Pancreas (tissue), 10 donors: ENCODE measurements at regions not wholly inside any gene's neighbourhood (a gene's known extent, or its start where the extent isn't known, plus 50 kb on each side); places are given as distances from the start of the nearest gene placed in this dataset.
"Not testable (repeated sequence)": the region's sequence is repeated elsewhere in the genome, so short reads cannot be mapped to it uniquely, and the experiment has no call there.

ENCODE experiments used
- ATAC-seq, 4 donors: fragments of 200-7000 bp; cut with Tn5 transposase; one replicate each; pipeline versions ENCODE4 v1.8.0 to v1.9.1; 2020; ENCODE audit warnings: mild to moderate bottlenecking in 4 of 4, moderate library complexity in 4 of 4
- DNase-seq, 6 donors: peaks; one replicate each; pipeline ENCODE4 v3.0.0-alpha.2; 2020
- FAIRE-seq: peaks from 2 replicates; lab custom pipeline; 2012; peaks lifted over from hg19 to GRCh38; lab: Jason Lieb, UNC
- H3K27ac ChIP-seq, 4 donors: fragments of 200-600 bp; sonication (generic); 1 replicate in 3 of 4; 2 replicates in 1 of 4; pipeline versions ENCODE4 v1.5.0 to v1.8.0; 2020
- H3K27me3 ChIP-seq, 4 donors: fragments of 200-600 bp; one replicate each; pipeline ENCODE4 v1.8.0; 2021
- H3K36me3 ChIP-seq, 3 donors: fragments of 200-600 bp; sonication (generic) in 1 of 3; one replicate each; pipeline versions ENCODE4 v1.5.0 to v1.8.0; 2020 to 2021
- H3K4me1 ChIP-seq, 3 donors: fragments of 200-600 bp; one replicate each; pipeline ENCODE4 v1.8.0; 2021
- H3K4me3 ChIP-seq, 4 donors: fragments of 200-600 bp; sonication (generic) in 2 of 4; one replicate each; pipeline versions ENCODE4 v1.5.0 to v1.8.0; 2020 to 2021
- H3K9me3 ChIP-seq, 4 donors: fragments of 200-600 bp; one replicate each; pipeline ENCODE4 v1.8.0; 2021
- WGBS, 2 donors: extraction: QIAGEN DNeasy Blood & Tissue Kit; methylation state at CpG; one replicate each; pipeline ENCODE4 v1.1.7; 2013; 5-methylcytosine and 5-hydroxymethylcytosine counted together
- intact Hi-C, 3 donors: fragments of 100-400 bp; cut with DNase I; formaldehyde crosslinking; loops; one replicate each; pipeline versions ENCODE4 v1.11.1 to v1.14.2; 2022
- TF ChIP-seq, protein P1 (sequence below), 4 donors: fragments of 200-600 bp; sonication (generic) in 3 of 4; IDR thresholded peaks; one replicate each; pipeline versions ENCODE4 v1.5.0 to v1.8.0; 2021; ENCODE audit warnings: antibody characterized with exemption in 4 of 4
- donor health status: healthy with polysubstance abuse.
- donor health status: DM: no; HTN: no; CAD: no; lungs with moderate emphysema.
- donor health status: DM: no; HTN: no; CAD: no.
- donor health status: control.
- donor health status: control.
- donor health status: Bipolar disorder and iron deficiency.
- donor health status: DM: yes; HTN: yes; CAD: no.
- donor health status: DM: no; HTN: no; CAD: no.
- donor health status: DM: no; HTN: no; CAD: no.
- donor health status: DM: yes; HTN: yes; CAD: no.

DNA sequence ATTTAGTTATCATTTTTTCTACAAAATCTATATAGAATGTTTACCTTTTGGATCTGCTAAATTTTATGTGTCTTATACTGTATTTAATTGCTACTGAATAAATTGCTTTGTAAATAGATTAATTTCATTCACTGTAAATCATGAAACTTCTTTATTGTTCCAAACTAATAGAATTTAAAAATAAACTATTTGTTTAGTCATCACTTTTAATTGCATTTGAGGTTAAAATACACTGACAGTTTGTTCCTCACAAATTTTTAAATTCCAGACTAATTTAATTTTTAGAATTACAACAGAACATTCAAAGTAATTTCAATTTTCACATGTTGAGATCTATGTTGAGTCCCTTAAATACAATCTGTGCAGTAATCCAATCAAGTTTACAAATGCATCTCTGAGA lies 1633.2 kb upstream of the NUDT12 start:
- ATAC-seq: no peak
- no peak overlapping the region for H3K4me3 ChIP-seq
- no peaks in the 10 kb centered on the region for H3K27me3 ChIP-seq
- H3K36me3 ChIP-seq: no peaks in the 10 kb centered on the region
- no peak for DNase-seq
- H3K9me3 ChIP-seq: no peaks in the 10 kb centered on the region
- TF ChIP-seq, protein P1, sequence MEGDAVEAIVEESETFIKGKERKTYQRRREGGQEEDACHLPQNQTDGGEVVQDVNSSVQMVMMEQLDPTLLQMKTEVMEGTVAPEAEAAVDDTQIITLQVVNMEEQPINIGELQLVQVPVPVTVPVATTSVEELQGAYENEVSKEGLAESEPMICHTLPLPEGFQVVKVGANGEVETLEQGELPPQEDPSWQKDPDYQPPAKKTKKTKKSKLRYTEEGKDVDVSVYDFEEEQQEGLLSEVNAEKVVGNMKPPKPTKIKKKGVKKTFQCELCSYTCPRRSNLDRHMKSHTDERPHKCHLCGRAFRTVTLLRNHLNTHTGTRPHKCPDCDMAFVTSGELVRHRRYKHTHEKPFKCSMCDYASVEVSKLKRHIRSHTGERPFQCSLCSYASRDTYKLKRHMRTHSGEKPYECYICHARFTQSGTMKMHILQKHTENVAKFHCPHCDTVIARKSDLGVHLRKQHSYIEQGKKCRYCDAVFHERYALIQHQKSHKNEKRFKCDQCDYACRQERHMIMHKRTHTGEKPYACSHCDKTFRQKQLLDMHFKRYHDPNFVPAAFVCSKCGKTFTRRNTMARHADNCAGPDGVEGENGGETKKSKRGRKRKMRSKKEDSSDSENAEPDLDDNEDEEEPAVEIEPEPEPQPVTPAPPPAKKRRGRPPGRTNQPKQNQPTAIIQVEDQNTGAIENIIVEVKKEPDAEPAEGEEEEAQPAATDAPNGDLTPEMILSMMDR (IDR thresholded peaks at IDR 0.05): no peak
- FAIRE-seq: no peak
- no peaks in the 10 kb centered on the region for H3K4me1 ChIP-seq
- H3K27ac ChIP-seq: no peak overlapping the region
- intact Hi-C loops: no loop called here

DNA sequence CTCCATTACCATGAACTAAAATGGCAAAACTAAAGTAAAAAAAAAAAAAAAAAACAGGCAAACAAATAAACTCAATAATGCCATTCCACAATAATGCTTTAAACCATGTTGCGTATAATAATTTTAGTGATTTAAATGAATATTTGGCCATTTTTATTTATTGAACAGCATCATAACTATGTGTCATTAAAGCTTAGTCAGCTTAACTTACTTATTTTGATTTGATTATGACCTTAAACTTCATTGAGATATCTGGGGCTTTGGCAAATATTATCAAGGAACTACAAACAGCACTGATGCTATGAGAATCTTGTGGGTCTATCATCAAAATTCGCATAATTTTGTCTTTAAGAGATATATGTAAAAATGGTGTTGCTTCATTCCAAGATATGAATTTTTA lies 1610.3 kb upstream of the NUDT12 start:
- Histone ChIP-seq H3K4me3 (no peak overlapping the region), H3K4me1 (no peaks in the 10 kb centered on the region), H3K27me3 (no peaks in the 10 kb centered on the region), H3K27ac (no peak overlapping the region), H3K36me3 (no peaks in the 10 kb centered on the region), H3K9me3 (no peaks in the 10 kb centered on the region)
- DNase-seq (no peak), ATAC-seq (no peak), FAIRE-seq (no peak)
- WGBS, 2 donors: 62 to 81% methylated on average over 2 of the region's 2 CpGs
- TF ChIP-seq, protein P1 (IDR thresholded peaks at IDR 0.05): no peak
- intact Hi-C loops: no loop called here

DNA sequence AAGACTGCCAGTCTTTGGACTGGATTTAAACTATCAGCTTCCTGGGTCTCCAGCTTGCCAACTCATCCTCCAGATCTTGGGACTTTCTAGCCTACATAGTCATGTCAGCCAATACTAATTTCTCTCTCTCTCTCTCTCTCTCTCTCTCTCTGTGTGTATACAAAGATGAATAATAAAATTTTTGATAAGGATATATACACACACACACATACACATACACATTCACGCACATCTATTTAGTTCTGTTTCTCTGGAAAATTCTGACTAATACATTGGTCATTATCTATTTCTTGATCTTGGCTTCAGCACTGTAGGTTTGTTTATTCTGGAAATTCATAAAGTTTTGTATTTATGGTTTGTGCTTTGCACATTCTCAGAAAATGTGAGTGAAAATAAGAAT lies 1606.2 kb upstream of the NUDT12 start:
- no peaks in the 10 kb centered on the region for H3K9me3 ChIP-seq
- no peak overlapping the region for H3K27ac ChIP-seq
- H3K4me3 ChIP-seq: no peak overlapping the region
- 62 to 95% methylated on average over 1 of the region's 1 CpG for WGBS, 2 donors
- intact Hi-C loops: no loop called here
- no peak for ATAC-seq
- FAIRE-seq: no peak
- TF ChIP-seq, protein P1 (IDR thresholded peaks at IDR 0.05): no peak
- H3K4me1 ChIP-seq: no peaks in the 10 kb centered on the region
- H3K27me3 ChIP-seq: no peaks in the 10 kb centered on the region
- no peak for DNase-seq
- H3K36me3 ChIP-seq: no peaks in the 10 kb centered on the region

GRCh38 chr5:105167092-105167491 lies 1604.5 kb upstream of the NUDT12 start:
- Histone ChIP-seq H3K9me3 (no peaks in the 10 kb centered on the region), H3K4me1 (no peaks in the 10 kb centered on the region), H3K27me3 (no peaks in the 10 kb centered on the region), H3K4me3 (no peak overlapping the region), H3K36me3 (no peaks in the 10 kb centered on the region), H3K27ac (no peak overlapping the region)
- DNase-seq: no peak
- intact Hi-C loops: no loop called here
- no peak for ATAC-seq
- 78 to 90% methylated on average over 3 of the region's 3 CpGs for WGBS, 2 donors
- FAIRE-seq: no peak
- TF ChIP-seq, protein P1 (IDR thresholded peaks at IDR 0.05): no peak

- H3K27ac ChIP-seq: no peak overlapping the region
- intact Hi-C loops: no loop called here
- no peaks in the 10 kb centered on the region for H3K27me3 ChIP-seq
- ATAC-seq: no peak
- no peaks in the 10 kb centered on the region for H3K4me1 ChIP-seq
- FAIRE-seq: no peak
- no peaks in the 10 kb centered on the region for H3K9me3 ChIP-seq
- no peak for DNase-seq
- H3K36me3 ChIP-seq: no peaks in the 10 kb centered on the region
- no peak overlapping the region for H3K4me3 ChIP-seq
- TF ChIP-seq, protein P1 (IDR thresholded peaks at IDR 0.05): no peak
Observed at GRCh38 chr5:105163547-105163946, 1601.0 kb upstream of the NUDT12 start.

- intact Hi-C loops, FAIRE-seq, H3K27ac ChIP-seq, H3K4me3 ChIP-seq, H3K27me3 ChIP-seq, H3K4me1 ChIP-seq, ATAC-seq, H3K36me3 ChIP-seq, DNase-seq, H3K9me3 ChIP-seq: not testable (repeated sequence)
- 70 to 78% methylated on average over 6 of the region's 6 CpGs for WGBS, 2 donors
Observed at GRCh38 chr5:105162557-105162956, 1600.0 kb upstream of the NUDT12 start.
